ENCODE measurements at regions not wholly inside any gene's neighbourhood (a gene's known extent, or its start where the extent isn't known, plus 50 kb on each side); places are given as distances from the start of the nearest gene placed in this dataset.

GRCh38 chr7:91551377-91552175 is 287.3 kb downstream of the FZD1 start:
- TF ChIP-seq POLR2AphosphoS5 (IDR thresholded peaks at IDR 0.05), result no peak
- no peak for TF ChIP-seq EP300 (IDR thresholded peaks at IDR 0.05)
- no peak for TF ChIP-seq CTCF (IDR thresholded peaks at IDR 0.05)
- TF ChIP-seq POLR2A (IDR thresholded peaks at IDR 0.05), result no peak

Data from stomach (tissue), 4 donors.